ENCODE measurements at regions not wholly inside any gene's neighbourhood (a gene's known extent, or its start where the extent isn't known, plus 50 kb on each side); places are given as distances from the start of the nearest gene placed in this dataset.

- H3K4me1 Mint-ChIP-seq (ENCODE audit: low read depth), result no peaks in the 10 kb centered on the region
- intact Hi-C loops (cut with micrococcal nuclease), result no loop called here
- H3K36me3 Mint-ChIP-seq (ENCODE audit: low read depth), result no peaks in the 10 kb centered on the region
- no peaks in the 10 kb centered on the region for H3K27me3 Mint-ChIP-seq (ENCODE audit: low read depth)
- no peak overlapping the region for H3K4me3 Mint-ChIP-seq (ENCODE audit: low read depth)
- H3K9me3 Mint-ChIP-seq, result peaks cover 21% of the 10 kb centered on the region
- DNase-seq (ENCODE audit: low spot score), result no peak
- H3K27ac Mint-ChIP-seq, result no peak overlapping the region
Observed at GRCh38 chr13:38042771-38043170, 173.2 kb upstream of the TRPC4 start.

GRCh38 chr13:38024431-38024830, 154.9 kb upstream of the TRPC4 start:
- no peaks in the 10 kb centered on the region for H3K36me3 Mint-ChIP-seq (ENCODE audit: low read depth)
- intact Hi-C loops (cut with micrococcal nuclease), result no loop called here
- no peak overlapping the region for H3K4me3 Mint-ChIP-seq (ENCODE audit: low read depth)
- peaks cover 48% of the 10 kb centered on the region for H3K9me3 Mint-ChIP-seq
- DNase-seq (ENCODE audit: low spot score), result no peak
- no peak overlapping the region for H3K27ac Mint-ChIP-seq
- H3K4me1 Mint-ChIP-seq (ENCODE audit: low read depth), result no peaks in the 10 kb centered on the region
- H3K27me3 Mint-ChIP-seq (ENCODE audit: low read depth), result no peaks in the 10 kb centered on the region

- no peak overlapping the region for H3K4me3 Mint-ChIP-seq (ENCODE audit: low read depth)
- no peaks in the 10 kb centered on the region for H3K36me3 Mint-ChIP-seq (ENCODE audit: low read depth)
- no peaks in the 10 kb centered on the region for H3K4me1 Mint-ChIP-seq (ENCODE audit: low read depth)
- intact Hi-C loops (cut with micrococcal nuclease), result no loop called here
- H3K27ac Mint-ChIP-seq, result no peak overlapping the region
- no peak for DNase-seq (ENCODE audit: low spot score)
- H3K9me3 Mint-ChIP-seq, result peaks cover 45% of the 10 kb centered on the region
- no peaks in the 10 kb centered on the region for H3K27me3 Mint-ChIP-seq (ENCODE audit: low read depth)
Observed at GRCh38 chr13:38017320-38017719, 147.7 kb upstream of the TRPC4 start.

- no peak for DNase-seq (ENCODE audit: low spot score)
- no peak overlapping the region for H3K27ac Mint-ChIP-seq
- intact Hi-C loops (cut with micrococcal nuclease), result no loop called here
- H3K4me3 Mint-ChIP-seq (ENCODE audit: low read depth), result no peak overlapping the region
- no peaks in the 10 kb centered on the region for H3K36me3 Mint-ChIP-seq (ENCODE audit: low read depth)
- H3K4me1 Mint-ChIP-seq (ENCODE audit: low read depth), result no peaks in the 10 kb centered on the region
- peaks cover 20% of the 10 kb centered on the region for H3K9me3 Mint-ChIP-seq
- H3K27me3 Mint-ChIP-seq (ENCODE audit: low read depth), result no peaks in the 10 kb centered on the region
Observed at GRCh38 chr13:38013676-38014075, 144.1 kb upstream of the TRPC4 start.

GRCh38 chr13:38012096-38012495, 142.5 kb upstream of the TRPC4 start:
- Mint-ChIP-seq H3K36me3 (ENCODE audit: low read depth) (no peaks in the 10 kb centered on the region), H3K4me3 (ENCODE audit: low read depth) (no peak overlapping the region), H3K4me1 (ENCODE audit: low read depth) (no peaks in the 10 kb centered on the region), H3K27ac (no peak overlapping the region), H3K9me3 (peaks cover 5% of the 10 kb centered on the region), H3K27me3 (ENCODE audit: low read depth) (no peaks in the 10 kb centered on the region)
- no peak for DNase-seq (ENCODE audit: low spot score)
- intact Hi-C loops (cut with micrococcal nuclease), result no loop called here

- Mint-ChIP-seq H3K4me3 (ENCODE audit: low read depth) (no peak overlapping the region), H3K4me1 (ENCODE audit: low read depth) (no peaks in the 10 kb centered on the region), H3K27ac (no peak overlapping the region), H3K27me3 (ENCODE audit: low read depth) (no peaks in the 10 kb centered on the region), H3K9me3 (peaks cover 1% of the 10 kb centered on the region), H3K36me3 (ENCODE audit: low read depth) (no peaks in the 10 kb centered on the region)
- intact Hi-C loops (cut with micrococcal nuclease), result no loop called here
- DNase-seq (ENCODE audit: low spot score), result no peak
Observed at GRCh38 chr13:38008636-38009035, 139.1 kb upstream of the TRPC4 start.

- Mint-ChIP-seq H3K27ac (no peak overlapping the region), H3K36me3 (ENCODE audit: low read depth) (no peaks in the 10 kb centered on the region), H3K27me3 (ENCODE audit: low read depth) (no peaks in the 10 kb centered on the region), H3K4me3 (ENCODE audit: low read depth) (no peak overlapping the region), H3K9me3 (no peaks in the 10 kb centered on the region), H3K4me1 (ENCODE audit: low read depth) (no peaks in the 10 kb centered on the region)
- intact Hi-C loops (cut with micrococcal nuclease), result no loop called here
- no peak for DNase-seq (ENCODE audit: low spot score)
Observed at GRCh38 chr13:38002606-38003005, 133.0 kb upstream of the TRPC4 start.

- no peak overlapping the region for H3K27ac Mint-ChIP-seq
- H3K36me3 Mint-ChIP-seq (ENCODE audit: low read depth), result no peaks in the 10 kb centered on the region
- no peaks in the 10 kb centered on the region for H3K4me1 Mint-ChIP-seq (ENCODE audit: low read depth)
- H3K27me3 Mint-ChIP-seq (ENCODE audit: low read depth), result no peaks in the 10 kb centered on the region
- H3K4me3 Mint-ChIP-seq (ENCODE audit: low read depth), result no peak overlapping the region
- peaks cover 5% of the 10 kb centered on the region for H3K9me3 Mint-ChIP-seq
- DNase-seq (ENCODE audit: low spot score), result no peak
- intact Hi-C loops (cut with micrococcal nuclease), result no loop called here
Observed at GRCh38 chr13:37997641-37998040, 128.1 kb upstream of the TRPC4 start.

GRCh38 chr13:37995092-37995491, 125.5 kb upstream of the TRPC4 start:
- H3K4me1 Mint-ChIP-seq (ENCODE audit: low read depth), result no peaks in the 10 kb centered on the region
- intact Hi-C loops (cut with micrococcal nuclease), result no loop called here

GRCh38 chr13:37986811-37987210, 117.2 kb upstream of the TRPC4 start:
- H3K27me3 Mint-ChIP-seq (ENCODE audit: low read depth), result no peaks in the 10 kb centered on the region
- H3K27ac Mint-ChIP-seq, result no peak overlapping the region
- no peaks in the 10 kb centered on the region for H3K36me3 Mint-ChIP-seq (ENCODE audit: low read depth)
- intact Hi-C loops (cut with micrococcal nuclease), result no loop called here
- no peaks in the 10 kb centered on the region for H3K9me3 Mint-ChIP-seq
- H3K4me3 Mint-ChIP-seq (ENCODE audit: low read depth), result no peak overlapping the region
- no peaks in the 10 kb centered on the region for H3K4me1 Mint-ChIP-seq (ENCODE audit: low read depth)
- no peak for DNase-seq (ENCODE audit: low spot score)

More at GRCh38 chr13:37995092-37995491, 125.5 kb upstream of the TRPC4 start:
- Mint-ChIP-seq H3K27ac (no peak overlapping the region), H3K9me3 (peaks cover 5% of the 10 kb centered on the region), H3K36me3 (ENCODE audit: low read depth) (no peaks in the 10 kb centered on the region), H3K4me3 (ENCODE audit: low read depth) (no peak overlapping the region), H3K27me3 (ENCODE audit: low read depth) (no peaks in the 10 kb centered on the region)
- DNase-seq (ENCODE audit: low spot score), result no peak

- Mint-ChIP-seq H3K27ac (no peak overlapping the region), H3K4me3 (ENCODE audit: low read depth) (no peak overlapping the region), H3K27me3 (ENCODE audit: low read depth) (no peaks in the 10 kb centered on the region), H3K9me3 (no peaks in the 10 kb centered on the region), H3K4me1 (ENCODE audit: low read depth) (no peaks in the 10 kb centered on the region), H3K36me3 (ENCODE audit: low read depth) (no peaks in the 10 kb centered on the region)
- intact Hi-C loops (cut with micrococcal nuclease), result no loop called here
- no peak for DNase-seq (ENCODE audit: low spot score)
Observed at GRCh38 chr13:37985281-37985680, 115.7 kb upstream of the TRPC4 start.

- Mint-ChIP-seq H3K36me3 (ENCODE audit: low read depth) (no peaks in the 10 kb centered on the region), H3K27me3 (ENCODE audit: low read depth) (no peaks in the 10 kb centered on the region), H3K9me3 (no peaks in the 10 kb centered on the region), H3K4me3 (ENCODE audit: low read depth) (no peak overlapping the region), H3K27ac (no peak overlapping the region), H3K4me1 (ENCODE audit: low read depth) (no peaks in the 10 kb centered on the region)
- DNase-seq (ENCODE audit: low spot score), result no peak
- intact Hi-C loops (cut with micrococcal nuclease), result no loop called here
Observed at GRCh38 chr13:37984357-37984756, 114.8 kb upstream of the TRPC4 start.

GRCh38 chr13:37981932-37982331, 112.4 kb upstream of the TRPC4 start:
- H3K4me1 Mint-ChIP-seq (ENCODE audit: low read depth), result no peaks in the 10 kb centered on the region
- no peaks in the 10 kb centered on the region for H3K9me3 Mint-ChIP-seq
- no peaks in the 10 kb centered on the region for H3K27me3 Mint-ChIP-seq (ENCODE audit: low read depth)
- intact Hi-C loops (cut with micrococcal nuclease), result no loop called here
- H3K36me3 Mint-ChIP-seq (ENCODE audit: low read depth), result no peaks in the 10 kb centered on the region
- DNase-seq (ENCODE audit: low spot score), result no peak
- no peak overlapping the region for H3K27ac Mint-ChIP-seq
- H3K4me3 Mint-ChIP-seq (ENCODE audit: low read depth), result no peak overlapping the region

- Mint-ChIP-seq H3K4me3 (ENCODE audit: low read depth) (no peak overlapping the region), H3K9me3 (no peaks in the 10 kb centered on the region), H3K4me1 (ENCODE audit: low read depth) (no peaks in the 10 kb centered on the region), H3K27ac (no peak overlapping the region), H3K27me3 (ENCODE audit: low read depth) (no peaks in the 10 kb centered on the region), H3K36me3 (ENCODE audit: low read depth) (no peaks in the 10 kb centered on the region)
- no peak for DNase-seq (ENCODE audit: low spot score)
- intact Hi-C loops (cut with micrococcal nuclease), result no loop called here
Observed at GRCh38 chr13:37978680-37979079, 109.1 kb upstream of the TRPC4 start.

Measured in activated T-helper 2 cell treated with anti-CD3 and anti-CD28 coated beads, Interferon-gamma antibody, Interleukin-2, Interleukin-4, amounts not matched to agents 10 μg/mL and 5 μg/mL and 100 μg/mL, durations not matched to agents 14 hours and 24 hours and 36 hours (primary cell).